H1 (cell line): ENCODE measurements at regions not wholly inside any gene's neighbourhood (a gene's known extent, or its start where the extent isn't known, plus 50 kb on each side); places are given as distances from the start of the nearest gene placed in this dataset.

Experiments
- ATF3 ChIP-seq: IDR thresholded peaks from 2 replicates; pipeline ENCODE4 v1.6.1; 2011; ENCODE audit warnings: low read depth, mild to moderate bottlenecking, low read length; ENCODE audit not compliant: insufficient read depth
- EP300 ChIP-seq, 2 experiments: IDR thresholded peaks; 1 replicate in 1 of 2; 2 replicates in 1 of 2; pipeline ENCODE4 v1.6.1; 2011 to 2012; ENCODE audit warnings: low read depth in 2 of 2, low read length in 2 of 2, mild to moderate bottlenecking in 2 of 2, borderline replicate concordance in 1 of 2, inconsistent platforms in 1 of 2, moderate library complexity in 1 of 2
- FOSL1 ChIP-seq: IDR thresholded peaks from 2 replicates; pipeline ENCODE4 v1.6.1; 2011; ENCODE audit warnings: mild to moderate bottlenecking, low read depth, low read length, moderate library complexity; ENCODE audit not compliant: insufficient read depth
- JUN ChIP-seq: IDR thresholded peaks from 2 replicates; pipeline ENCODE4 v1.6.1; 2011; ENCODE audit warnings: low read depth, mild to moderate bottlenecking, improper control_type of control experiment, low read length
- POLR2A ChIP-seq, 2 experiments: IDR thresholded peaks; 1 replicate in 1 of 2; 2 replicates in 1 of 2; pipeline ENCODE4 v1.6.1; 2011; ENCODE audit warnings: low read depth in 2 of 2, low read length in 2 of 2, mild to moderate bottlenecking in 2 of 2; ENCODE audit errors: control extremely low read depth in 1 of 2
- RAD21 ChIP-seq, 2 experiments: IDR thresholded peaks in 1 of 2; conservative IDR thresholded peaks in 1 of 2; 2 replicates each; pipeline ENCODE4 v1.6.1; 2011; ENCODE audit warnings: low read depth in 2 of 2, low read length in 2 of 2, improper control_type of control experiment in 1 of 2, inconsistent platforms in 1 of 2, mild to moderate bottlenecking in 1 of 2, moderate library complexity in 1 of 2
- RBBP5 ChIP-seq: IDR thresholded peaks from 2 replicates; pipeline ENCODE4 v1.7.1; 2012; ENCODE audit warnings: low read depth, mild to moderate bottlenecking, inconsistent platforms, low read length, moderate library complexity, borderline replicate concordance
- SIRT6 ChIP-seq: IDR thresholded peaks from one replicate; pipeline ENCODE4 v1.7.1; 2012; ENCODE audit warnings: low read length, inconsistent platforms
- USF2 ChIP-seq: IDR thresholded peaks from 2 replicates; pipeline ENCODE4 v1.6.1; 2011; ENCODE audit warnings: low read length, improper control_type of control experiment
- TF ChIP-seq, protein P1 (sequence below): fragments of 300-600 bp; sonication (generic); IDR thresholded peaks from 2 replicates; pipeline ENCODE4 v1.7.1; 2012; ENCODE audit warnings: low read length, moderate library complexity, mild to moderate bottlenecking, inconsistent platforms; ENCODE audit not compliant: insufficient replicate concordance

- TF ChIP-seq, protein P1, sequence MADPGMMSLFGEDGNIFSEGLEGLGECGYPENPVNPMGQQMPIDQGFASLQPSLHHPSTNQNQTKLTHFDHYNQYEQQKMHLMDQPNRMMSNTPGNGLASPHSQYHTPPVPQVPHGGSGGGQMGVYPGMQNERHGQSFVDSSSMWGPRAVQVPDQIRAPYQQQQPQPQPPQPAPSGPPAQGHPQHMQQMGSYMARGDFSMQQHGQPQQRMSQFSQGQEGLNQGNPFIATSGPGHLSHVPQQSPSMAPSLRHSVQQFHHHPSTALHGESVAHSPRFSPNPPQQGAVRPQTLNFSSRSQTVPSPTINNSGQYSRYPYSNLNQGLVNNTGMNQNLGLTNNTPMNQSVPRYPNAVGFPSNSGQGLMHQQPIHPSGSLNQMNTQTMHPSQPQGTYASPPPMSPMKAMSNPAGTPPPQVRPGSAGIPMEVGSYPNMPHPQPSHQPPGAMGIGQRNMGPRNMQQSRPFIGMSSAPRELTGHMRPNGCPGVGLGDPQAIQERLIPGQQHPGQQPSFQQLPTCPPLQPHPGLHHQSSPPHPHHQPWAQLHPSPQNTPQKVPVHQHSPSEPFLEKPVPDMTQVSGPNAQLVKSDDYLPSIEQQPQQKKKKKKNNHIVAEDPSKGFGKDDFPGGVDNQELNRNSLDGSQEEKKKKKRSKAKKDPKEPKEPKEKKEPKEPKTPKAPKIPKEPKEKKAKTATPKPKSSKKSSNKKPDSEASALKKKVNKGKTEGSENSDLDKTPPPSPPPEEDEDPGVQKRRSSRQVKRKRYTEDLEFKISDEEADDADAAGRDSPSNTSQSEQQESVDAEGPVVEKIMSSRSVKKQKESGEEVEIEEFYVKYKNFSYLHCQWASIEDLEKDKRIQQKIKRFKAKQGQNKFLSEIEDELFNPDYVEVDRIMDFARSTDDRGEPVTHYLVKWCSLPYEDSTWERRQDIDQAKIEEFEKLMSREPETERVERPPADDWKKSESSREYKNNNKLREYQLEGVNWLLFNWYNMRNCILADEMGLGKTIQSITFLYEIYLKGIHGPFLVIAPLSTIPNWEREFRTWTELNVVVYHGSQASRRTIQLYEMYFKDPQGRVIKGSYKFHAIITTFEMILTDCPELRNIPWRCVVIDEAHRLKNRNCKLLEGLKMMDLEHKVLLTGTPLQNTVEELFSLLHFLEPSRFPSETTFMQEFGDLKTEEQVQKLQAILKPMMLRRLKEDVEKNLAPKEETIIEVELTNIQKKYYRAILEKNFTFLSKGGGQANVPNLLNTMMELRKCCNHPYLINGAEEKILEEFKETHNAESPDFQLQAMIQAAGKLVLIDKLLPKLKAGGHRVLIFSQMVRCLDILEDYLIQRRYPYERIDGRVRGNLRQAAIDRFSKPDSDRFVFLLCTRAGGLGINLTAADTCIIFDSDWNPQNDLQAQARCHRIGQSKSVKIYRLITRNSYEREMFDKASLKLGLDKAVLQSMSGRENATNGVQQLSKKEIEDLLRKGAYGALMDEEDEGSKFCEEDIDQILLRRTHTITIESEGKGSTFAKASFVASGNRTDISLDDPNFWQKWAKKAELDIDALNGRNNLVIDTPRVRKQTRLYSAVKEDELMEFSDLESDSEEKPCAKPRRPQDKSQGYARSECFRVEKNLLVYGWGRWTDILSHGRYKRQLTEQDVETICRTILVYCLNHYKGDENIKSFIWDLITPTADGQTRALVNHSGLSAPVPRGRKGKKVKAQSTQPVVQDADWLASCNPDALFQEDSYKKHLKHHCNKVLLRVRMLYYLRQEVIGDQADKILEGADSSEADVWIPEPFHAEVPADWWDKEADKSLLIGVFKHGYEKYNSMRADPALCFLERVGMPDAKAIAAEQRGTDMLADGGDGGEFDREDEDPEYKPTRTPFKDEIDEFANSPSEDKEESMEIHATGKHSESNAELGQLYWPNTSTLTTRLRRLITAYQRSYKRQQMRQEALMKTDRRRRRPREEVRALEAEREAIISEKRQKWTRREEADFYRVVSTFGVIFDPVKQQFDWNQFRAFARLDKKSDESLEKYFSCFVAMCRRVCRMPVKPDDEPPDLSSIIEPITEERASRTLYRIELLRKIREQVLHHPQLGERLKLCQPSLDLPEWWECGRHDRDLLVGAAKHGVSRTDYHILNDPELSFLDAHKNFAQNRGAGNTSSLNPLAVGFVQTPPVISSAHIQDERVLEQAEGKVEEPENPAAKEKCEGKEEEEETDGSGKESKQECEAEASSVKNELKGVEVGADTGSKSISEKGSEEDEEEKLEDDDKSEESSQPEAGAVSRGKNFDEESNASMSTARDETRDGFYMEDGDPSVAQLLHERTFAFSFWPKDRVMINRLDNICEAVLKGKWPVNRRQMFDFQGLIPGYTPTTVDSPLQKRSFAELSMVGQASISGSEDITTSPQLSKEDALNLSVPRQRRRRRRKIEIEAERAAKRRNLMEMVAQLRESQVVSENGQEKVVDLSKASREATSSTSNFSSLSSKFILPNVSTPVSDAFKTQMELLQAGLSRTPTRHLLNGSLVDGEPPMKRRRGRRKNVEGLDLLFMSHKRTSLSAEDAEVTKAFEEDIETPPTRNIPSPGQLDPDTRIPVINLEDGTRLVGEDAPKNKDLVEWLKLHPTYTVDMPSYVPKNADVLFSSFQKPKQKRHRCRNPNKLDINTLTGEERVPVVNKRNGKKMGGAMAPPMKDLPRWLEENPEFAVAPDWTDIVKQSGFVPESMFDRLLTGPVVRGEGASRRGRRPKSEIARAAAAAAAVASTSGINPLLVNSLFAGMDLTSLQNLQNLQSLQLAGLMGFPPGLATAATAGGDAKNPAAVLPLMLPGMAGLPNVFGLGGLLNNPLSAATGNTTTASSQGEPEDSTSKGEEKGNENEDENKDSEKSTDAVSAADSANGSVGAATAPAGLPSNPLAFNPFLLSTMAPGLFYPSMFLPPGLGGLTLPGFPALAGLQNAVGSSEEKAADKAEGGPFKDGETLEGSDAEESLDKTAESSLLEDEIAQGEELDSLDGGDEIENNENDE = no peak
- no peak for TF ChIP-seq SIRT6
- TF ChIP-seq EP300 (IDR thresholded peaks at IDR 0.05; ENCODE audit: borderline replicate concordance in 1 of 2, low read depth in 2 of 2, low read length in 2 of 2) = no peak
- TF ChIP-seq FOSL1 = no peak
- TF ChIP-seq RAD21 (IDR thresholded peaks at IDR 0.05 in 1 of 2, conservative IDR thresholded peaks at IDR 0.05 in 1 of 2; ENCODE audit: low read depth in 2 of 2, low read length in 2 of 2) = no peak
- no peak for TF ChIP-seq RBBP5
- no peak for TF ChIP-seq POLR2A (IDR thresholded peaks at IDR 0.05; ENCODE audit: control extremely low read depth in 1 of 2, low read depth in 2 of 2, low read length in 2 of 2)
- no peak for TF ChIP-seq ATF3
- TF ChIP-seq USF2 = no peak
- no peak for TF ChIP-seq JUN
These were observed 272.5 kb upstream of the CWC22 start (continued) for GRCh38 chr2:180279581-180279980.
